AG04450 (cell line): ENCODE measurements at regions not wholly inside any gene's neighbourhood (a gene's known extent, or its start where the extent isn't known, plus 50 kb on each side); places are given as distances from the start of the nearest gene placed in this dataset.

Experiments used
- CTCF ChIA-PET: fragments of 300-600, 350-600 bp; formaldehyde crosslinking; extraction: SDS; loops from one replicate; lab custom pipeline; 2022; ENCODE audit warnings: antibody characterized with exemption, inconsistent platforms; lab: Charles Lee
- POLR2A ChIA-PET: fragments of 350-600 bp; formaldehyde crosslinking; extraction: SDS; loops from one replicate; lab custom pipeline; 2021; ENCODE audit warnings: antibody characterized with exemption, inconsistent platforms; lab: Yijun Ruan, JAX
- DNase-seq: peaks from one replicate; pipeline ENCODE4 v3.0.0-alpha.2; 2011; ENCODE audit warnings: low read depth, low spot score
- H3K27ac ChIP-seq: one replicate; pipeline ENCODE4 v1.5.1; 2012; ENCODE audit warnings: low read depth, low read length, control low read depth
- H3K27me3 ChIP-seq: one replicate; pipeline ENCODE4 v1.6.0; 2012; ENCODE audit warnings: low read length; ENCODE audit not compliant: control insufficient read depth, insufficient read depth
- H3K4me3 ChIP-seq: 2 replicates; pipeline ENCODE4 v1.5.1; 2011; ENCODE audit warnings: mild to moderate bottlenecking, low read depth, low read length, control low read depth
- H3K9me3 ChIP-seq: 2 replicates; pipeline ENCODE4 v1.5.1; 2012; ENCODE audit warnings: low read length; ENCODE audit not compliant: control insufficient read depth, insufficient read depth
- TF ChIP-seq, protein P1 (sequence below): IDR thresholded peaks from 2 replicates; pipeline ENCODE4 v1.5.1; 2011; ENCODE audit warnings: low read depth, low read length, control low read depth, inconsistent platforms

GRCh38 chr4:20615486-20616260, 84.6 kb upstream of the PACRGL start:
- POLR2A ChIA-PET: no interaction called here
- no peak for DNase-seq

GRCh38 chr4:20616313-20616712, 83.9 kb upstream of the PACRGL start:
- ChIA-PET POLR2A (no interaction called here), CTCF (no interaction called here)
- DNase-seq: no peak
- TF ChIP-seq, protein P1, sequence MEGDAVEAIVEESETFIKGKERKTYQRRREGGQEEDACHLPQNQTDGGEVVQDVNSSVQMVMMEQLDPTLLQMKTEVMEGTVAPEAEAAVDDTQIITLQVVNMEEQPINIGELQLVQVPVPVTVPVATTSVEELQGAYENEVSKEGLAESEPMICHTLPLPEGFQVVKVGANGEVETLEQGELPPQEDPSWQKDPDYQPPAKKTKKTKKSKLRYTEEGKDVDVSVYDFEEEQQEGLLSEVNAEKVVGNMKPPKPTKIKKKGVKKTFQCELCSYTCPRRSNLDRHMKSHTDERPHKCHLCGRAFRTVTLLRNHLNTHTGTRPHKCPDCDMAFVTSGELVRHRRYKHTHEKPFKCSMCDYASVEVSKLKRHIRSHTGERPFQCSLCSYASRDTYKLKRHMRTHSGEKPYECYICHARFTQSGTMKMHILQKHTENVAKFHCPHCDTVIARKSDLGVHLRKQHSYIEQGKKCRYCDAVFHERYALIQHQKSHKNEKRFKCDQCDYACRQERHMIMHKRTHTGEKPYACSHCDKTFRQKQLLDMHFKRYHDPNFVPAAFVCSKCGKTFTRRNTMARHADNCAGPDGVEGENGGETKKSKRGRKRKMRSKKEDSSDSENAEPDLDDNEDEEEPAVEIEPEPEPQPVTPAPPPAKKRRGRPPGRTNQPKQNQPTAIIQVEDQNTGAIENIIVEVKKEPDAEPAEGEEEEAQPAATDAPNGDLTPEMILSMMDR: no peak
- no peaks in the 10 kb centered on the region for H3K27me3 ChIP-seq
- H3K27ac ChIP-seq: no peak overlapping the region
- no peak overlapping the region for H3K4me3 ChIP-seq
- no peaks in the 10 kb centered on the region for H3K9me3 ChIP-seq

More at GRCh38 chr4:20615486-20616260, 84.6 kb upstream of the PACRGL start:
- TF ChIP-seq, protein P1: no peak
- H3K4me3 ChIP-seq: no peak overlapping the region
- CTCF ChIA-PET: no interaction called here
- no peaks in the 10 kb centered on the region for H3K27me3 ChIP-seq
- H3K27ac ChIP-seq: no peak overlapping the region
- no peaks in the 10 kb centered on the region for H3K9me3 ChIP-seq

- CTCF ChIA-PET: no interaction called here
- POLR2A ChIA-PET: no interaction called here
Observed at GRCh38 chr4:20616848-20617247, 83.4 kb upstream of the PACRGL start.

GRCh38 chr4:20617678-20618396, 82.4 kb upstream of the PACRGL start:
- CTCF ChIA-PET: no interaction called here
- no peak for DNase-seq

More at GRCh38 chr4:20616848-20617247, 83.4 kb upstream of the PACRGL start:
- Histone ChIP-seq H3K4me3 (no peak overlapping the region), H3K9me3 (no peaks in the 10 kb centered on the region), H3K27ac (no peak overlapping the region), H3K27me3 (no peaks in the 10 kb centered on the region)
- TF ChIP-seq, protein P1: no peak
- DNase-seq: no peak

More at GRCh38 chr4:20617678-20618396, 82.4 kb upstream of the PACRGL start:
- TF ChIP-seq, protein P1: no peak
- POLR2A ChIA-PET: no interaction called here
- H3K27ac ChIP-seq: no peak overlapping the region
- no peaks in the 10 kb centered on the region for H3K27me3 ChIP-seq
- no peak overlapping the region for H3K4me3 ChIP-seq
- no peaks in the 10 kb centered on the region for H3K9me3 ChIP-seq
